Neuronal stem cell (in vitro differentiated cells): ENCODE measurements at regions not wholly inside any gene's neighbourhood (a gene's known extent, or its start where the extent isn't known, plus 50 kb on each side); places are given as distances from the start of the nearest gene placed in this dataset.
"Not testable (repeated sequence)": the region's sequence is repeated elsewhere in the genome, so short reads cannot be mapped to it uniquely, and the experiment has no call there.

Experiments
- DNase-seq: peaks from one replicate; pipeline ENCODE4 v3.0.0-alpha.2; 2013; ENCODE audit warnings: low spot score
- H2AFZ ChIP-seq: one replicate; pipeline ENCODE4 v1.6.1; 2013; ENCODE audit warnings: mild to moderate bottlenecking, low read length, inconsistent platforms
- H2AK5ac ChIP-seq: 2 replicates; pipeline ENCODE4 v1.6.1; 2013; ENCODE audit warnings: low read depth, mild to moderate bottlenecking, inconsistent platforms, low read length, moderate library complexity, mixed read lengths
- H2BK120ac ChIP-seq: 2 replicates; pipeline ENCODE4 v1.6.1; 2013; ENCODE audit warnings: low read depth, mild to moderate bottlenecking, inconsistent platforms, low read length, moderate library complexity, mixed read lengths
- H2BK12ac ChIP-seq: one replicate; pipeline ENCODE4 v1.6.1; 2013; ENCODE audit warnings: low read length, inconsistent platforms
- H2BK15ac ChIP-seq: 2 replicates; pipeline ENCODE4 v1.6.1; 2013; ENCODE audit warnings: mild to moderate bottlenecking, low read length, inconsistent platforms, mixed read lengths
- H2BK5ac ChIP-seq: one replicate; pipeline ENCODE4 v1.6.1; 2013; ENCODE audit warnings: inconsistent platforms, mild to moderate bottlenecking, low read length, moderate library complexity
- H3K14ac ChIP-seq: one replicate; pipeline ENCODE4 v1.6.1; 2013; ENCODE audit warnings: low read length, inconsistent platforms
- H3K18ac ChIP-seq: 2 replicates; pipeline ENCODE4 v1.6.1; 2013; ENCODE audit warnings: low read length, inconsistent platforms
- H3K23ac ChIP-seq: 2 replicates; pipeline ENCODE4 v1.6.1; 2013; ENCODE audit warnings: low read depth, mild to moderate bottlenecking, mixed read lengths, low read length, inconsistent platforms; ENCODE audit not compliant: poor library complexity
- H3K27ac ChIP-seq: replicated peaks from 3 replicates; pipeline ENCODE4 v1.5.1; 2013; ENCODE audit warnings: low read length, inconsistent platforms
- H3K27me3 ChIP-seq, 3 experiments: 2 replicates each; pipeline ENCODE4 v1.6.1; 2013; ENCODE audit warnings: low read length in 3 of 3, mild to moderate bottlenecking in 2 of 3, inconsistent platforms in 1 of 3, low read depth in 1 of 3, mixed read lengths in 1 of 3, moderate library complexity in 1 of 3; ENCODE audit not compliant: control insufficient read depth in 3 of 3, insufficient read depth in 3 of 3
- H3K36me3 ChIP-seq, 2 donors: replicated peaks in 1 of 2; 2 replicates each; pipeline ENCODE4 v1.6.1; 2013; ENCODE audit warnings: low read length in 2 of 2; ENCODE audit not compliant: control insufficient read depth in 2 of 2, insufficient read depth in 2 of 2
- H3K4ac ChIP-seq: 2 replicates; pipeline ENCODE4 v1.6.1; 2013; ENCODE audit warnings: inconsistent platforms, mild to moderate bottlenecking, low read length, moderate library complexity
- H3K4me1 ChIP-seq, 2 donors: 1 replicate in 1 of 2; 2 replicates in 1 of 2; pipeline ENCODE4 v1.6.1; 2013; ENCODE audit warnings: low read length in 2 of 2, low read depth in 1 of 2; ENCODE audit not compliant: control insufficient read depth in 2 of 2, insufficient read depth in 1 of 2
- H3K4me2 ChIP-seq: one replicate; pipeline ENCODE4 v1.6.1; 2013; ENCODE audit warnings: mild to moderate bottlenecking, low read length, inconsistent platforms; ENCODE audit not compliant: insufficient read depth, poor library complexity, severe bottlenecking
- H3K4me3 ChIP-seq, 2 donors: 2 replicates each; pipeline ENCODE4 v1.5.1; 2013; ENCODE audit warnings: low read length in 2 of 2, mild to moderate bottlenecking in 2 of 2, inconsistent platforms in 1 of 2, moderate library complexity in 1 of 2
- H3K79me1 ChIP-seq: one replicate; pipeline ENCODE4 v1.6.1; 2013; ENCODE audit warnings: low read depth, mild to moderate bottlenecking, inconsistent platforms, low read length, moderate library complexity
- H3K9ac ChIP-seq: one replicate; pipeline ENCODE4 v1.6.1; 2013; ENCODE audit warnings: mild to moderate bottlenecking, low read depth, low read length, inconsistent platforms; ENCODE audit not compliant: poor library complexity
- H3K9me3 ChIP-seq, 2 donors: replicated peaks in 1 of 2; 2 replicates each; pipeline versions ENCODE3 to v1.6.1; 2013; ENCODE audit warnings: low read length in 2 of 2, mild to moderate bottlenecking in 2 of 2, inconsistent platforms in 1 of 2, low read depth in 1 of 2, mixed read lengths in 1 of 2, moderate library complexity in 1 of 2; ENCODE audit not compliant: control insufficient read depth in 2 of 2, insufficient read depth in 1 of 2
- H4K8ac ChIP-seq: one replicate; pipeline ENCODE4 v1.6.1; 2013; ENCODE audit warnings: low read depth, mild to moderate bottlenecking, inconsistent platforms, low read length, moderate library complexity
- H4K91ac ChIP-seq: one replicate; pipeline ENCODE4 v1.6.1; 2013; ENCODE audit warnings: low read length, low read depth, mild to moderate bottlenecking, inconsistent platforms; ENCODE audit not compliant: poor library complexity
- WGBS, 2 donors: extraction: QIAGEN DNeasy Blood & Tissue Kit; methylation state at CpG; one replicate each; pipeline ENCODE4 v1.1.7; 2013; ENCODE audit warnings: missing lambda C conversion rate in 2 of 2, mixed read lengths in 1 of 2; ENCODE audit not compliant: insufficient read length in 2 of 2, insufficient replicate concordance in 1 of 2; ENCODE audit errors: extremely low coverage in 2 of 2; 5-methylcytosine and 5-hydroxymethylcytosine counted together

DNA sequence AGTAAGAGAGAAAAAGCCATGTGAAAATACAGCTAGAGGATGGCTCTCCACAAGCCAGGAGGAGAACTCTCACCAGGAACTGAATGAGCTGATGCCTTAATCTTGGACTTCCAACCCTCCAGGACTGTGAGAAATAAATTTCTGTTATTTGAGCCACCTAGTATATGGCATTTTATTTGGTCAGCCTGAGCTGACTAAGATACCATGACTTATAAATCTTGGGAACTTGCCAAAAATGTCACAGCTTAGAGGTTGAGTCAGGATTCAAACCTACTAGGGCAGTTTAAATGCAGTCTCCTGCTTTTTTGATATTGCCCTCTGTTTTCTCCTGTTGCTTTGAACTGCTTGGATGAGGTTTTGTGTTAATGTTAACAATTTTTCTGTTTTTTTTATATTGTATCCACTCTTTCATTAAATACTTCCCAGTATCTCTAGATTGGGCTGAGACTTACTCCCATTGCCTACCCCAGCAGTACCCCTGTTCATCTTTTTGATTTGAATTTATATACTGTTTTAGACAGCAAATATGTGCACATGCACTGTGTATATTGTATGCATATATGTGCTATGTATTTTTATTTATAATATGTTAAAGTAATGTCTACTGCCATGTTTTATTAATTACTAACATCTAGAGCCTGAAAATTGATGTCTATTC is 1223.2 kb downstream of the OTOL1 start:
- Histone ChIP-seq H3K36me3 (no peaks in the 10 kb centered on the region), H2BK12ac (no peak overlapping the region), H2AFZ (no peak overlapping the region), H3K27ac (no peak overlapping the region), H3K4me1 (peaks cover 0 to 16% of the 10 kb centered on the region in 2 donors), H3K27me3 (no peaks in the 10 kb centered on the region), H2BK5ac (no peak overlapping the region), H2BK120ac (no peak overlapping the region), H3K14ac (no peak overlapping the region), H2AK5ac (no peak overlapping the region), H3K79me1 (no peaks in the 10 kb centered on the region), H4K8ac (no peak overlapping the region), H2BK15ac (no peak overlapping the region), H3K4me2 (no peak overlapping the region), H3K9me3 (no peaks in the 10 kb centered on the region), H3K23ac (no peak overlapping the region), H4K91ac (no peak overlapping the region), H3K9ac (no peak overlapping the region), H3K4ac (no peak overlapping the region), H3K18ac (no peak overlapping the region), H3K4me3 (no peak overlapping the region)
- no peak for DNase-seq

- Histone ChIP-seq H2AK5ac (no peak overlapping the region), H3K27ac (no peak overlapping the region), H2BK15ac (no peak overlapping the region), H2BK120ac (no peak overlapping the region), H3K14ac (no peak overlapping the region), H3K9me3 (no peaks in the 10 kb centered on the region), H3K4me3 (no peak overlapping the region), H3K4me2 (no peak overlapping the region), H3K23ac (no peak overlapping the region), H4K8ac (no peak overlapping the region), H2BK5ac (no peak overlapping the region), H3K27me3 (no peaks in the 10 kb centered on the region), H3K4me1 (peaks cover 0 to 16% of the 10 kb centered on the region in 2 donors), H3K18ac (no peak overlapping the region), H2AFZ (peak overlapping the region; percentile 23), H3K79me1 (no peaks in the 10 kb centered on the region), H3K36me3 (no peaks in the 10 kb centered on the region), H3K4ac (no peak overlapping the region), H3K9ac (no peak overlapping the region), H4K91ac (no peak overlapping the region), H2BK12ac (no peak overlapping the region)
- no peak for DNase-seq
- no CpG with 5 or more reads among the region's 1 CpG for WGBS, 2 donors
Measured at GRCh38 chr3:162721736-162722135, 1225.1 kb downstream of the OTOL1 start.

DNA sequence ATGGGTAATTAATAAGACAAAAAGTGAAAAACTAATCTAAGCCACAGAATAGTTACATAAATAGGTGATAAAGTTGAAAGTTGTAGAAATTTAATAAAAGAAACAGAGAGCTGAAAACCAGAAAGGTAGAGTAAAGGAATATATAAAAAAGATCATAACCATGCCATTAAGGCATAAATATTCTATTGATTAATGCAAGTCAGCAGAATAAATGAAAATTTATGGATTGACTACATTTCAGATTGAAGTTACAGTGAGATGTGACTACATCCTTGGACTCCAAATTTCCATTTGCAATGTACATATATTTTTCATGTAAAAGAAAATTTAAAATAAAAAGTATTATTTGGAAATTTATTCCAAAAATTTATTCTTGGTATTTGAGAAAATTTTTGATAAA is 1225.7 kb downstream of the OTOL1 start:
- DNase-seq = no peak
- Histone ChIP-seq H2BK5ac (no peak overlapping the region), H2AFZ (no peak overlapping the region), H3K4me1 (peaks cover 0 to 16% of the 10 kb centered on the region in 2 donors), H3K14ac (no peak overlapping the region), H2BK12ac (no peak overlapping the region), H2BK15ac (no peak overlapping the region), H4K91ac (no peak overlapping the region), H3K9me3 (no peaks in the 10 kb centered on the region), H4K8ac (no peak overlapping the region), H3K4me3 (no peak overlapping the region), H3K36me3 (no peaks in the 10 kb centered on the region), H3K9ac (no peak overlapping the region), H3K4ac (no peak overlapping the region), H3K18ac (no peak overlapping the region), H3K4me2 (no peak overlapping the region), H3K79me1 (no peaks in the 10 kb centered on the region), H3K27ac (no peak overlapping the region), H2BK120ac (no peak overlapping the region), H3K27me3 (no peaks in the 10 kb centered on the region), H3K23ac (no peak overlapping the region), H2AK5ac (no peak overlapping the region)

- H4K8ac ChIP-seq, H3K36me3 ChIP-seq, H2BK120ac ChIP-seq, H2BK5ac ChIP-seq, H3K4ac ChIP-seq, H3K9ac ChIP-seq, H3K23ac ChIP-seq, H3K27ac ChIP-seq, DNase-seq, H2BK15ac ChIP-seq, H2AK5ac ChIP-seq, H3K27me3 ChIP-seq, H3K18ac ChIP-seq, H4K91ac ChIP-seq, H2AFZ ChIP-seq, H3K4me2 ChIP-seq, H3K9me3 ChIP-seq, H3K79me1 ChIP-seq, H3K4me3 ChIP-seq, H3K14ac ChIP-seq, H2BK12ac ChIP-seq: not testable (repeated sequence)
- no CpG with 5 or more reads among the region's 5 CpGs for WGBS, 2 donors
- H3K4me1 ChIP-seq = peaks cover 0 to 16% of the 10 kb centered on the region in 2 donors
Measured at GRCh38 chr3:162722796-162723195, 1226.2 kb downstream of the OTOL1 start.
